Medulla oblongata (tissue), 1 donor: ENCODE measurements at regions not wholly inside any gene's neighbourhood (a gene's known extent, or its start where the extent isn't known, plus 50 kb on each side); places are given as distances from the start of the nearest gene placed in this dataset.
"Not testable (repeated sequence)": the region's sequence is repeated elsewhere in the genome, so short reads cannot be mapped to it uniquely, and the experiment has no call there.

ENCODE experiments used
- DNase-seq: peaks from one replicate; pipeline ENCODE4 v3.0.0-alpha.2; 2015; ENCODE audit errors: extremely low spot score

- no peak for DNase-seq
Observed at GRCh38 chrX:23061116-23061515, 61.4 kb downstream of the DDX53 start.

GRCh38 chrX:23062359-23062758 lies 62.6 kb downstream of the DDX53 start:
- DNase-seq, result no peak

- no peak for DNase-seq
Observed at GRCh38 chrX:23066588-23067281, 67.0 kb downstream of the DDX53 start.

GRCh38 chrX:23075461-23075860 lies 75.7 kb downstream of the DDX53 start:
- not testable (repeated sequence) for DNase-seq

- no peak for DNase-seq
Observed at GRCh38 chrX:23079347-23079746, 79.6 kb downstream of the DDX53 start.

- no peak for DNase-seq
Observed at GRCh38 chrX:23100826-23101225, 101.1 kb downstream of the DDX53 start.

- DNase-seq, result no peak
Observed at GRCh38 chrX:23103546-23103945, 103.8 kb downstream of the DDX53 start.

GRCh38 chrX:23114241-23114640 lies 114.5 kb downstream of the DDX53 start:
- DNase-seq, result no peak

GRCh38 chrX:23115651-23116050 lies 115.9 kb downstream of the DDX53 start:
- DNase-seq, result no peak

- no peak for DNase-seq
Observed at GRCh38 chrX:23118163-23118562, 118.4 kb downstream of the DDX53 start.

GRCh38 chrX:23118890-23119527 lies 119.2 kb downstream of the DDX53 start:
- no peak for DNase-seq

GRCh38 chrX:23127586-23127985 lies 127.8 kb downstream of the DDX53 start:
- DNase-seq, result no peak

- DNase-seq, result no peak
Observed at GRCh38 chrX:23133551-23133950, 133.8 kb downstream of the DDX53 start.

- peak; percentile 3 for DNase-seq
Observed at GRCh38 chrX:23134136-23134535, 134.4 kb downstream of the DDX53 start.

- no peak for DNase-seq
Observed at GRCh38 chrX:23136816-23137215, 137.1 kb downstream of the DDX53 start.

GRCh38 chrX:23168291-23168690 lies 166.4 kb upstream of the PTCHD1 start:
- no peak for DNase-seq

- no peak for DNase-seq
Observed at GRCh38 chrX:23185951-23186350, 148.7 kb upstream of the PTCHD1 start.

- no peak for DNase-seq
Observed at GRCh38 chrX:23187819-23188218, 146.8 kb upstream of the PTCHD1 start.

GRCh38 chrX:23194885-23195554 lies 139.6 kb upstream of the PTCHD1 start:
- no peak for DNase-seq

- no peak for DNase-seq
Observed at GRCh38 chrX:23195761-23196160, 138.9 kb upstream of the PTCHD1 start.

- no peak for DNase-seq
Observed at GRCh38 chrX:23201706-23202105, 132.9 kb upstream of the PTCHD1 start.

GRCh38 chrX:23202326-23202725 lies 132.3 kb upstream of the PTCHD1 start:
- DNase-seq, result no peak

- DNase-seq, result no peak
Observed at GRCh38 chrX:23223169-23223568, 111.5 kb upstream of the PTCHD1 start.
